GM18499 (cell line): ENCODE measurements at regions not wholly inside any gene's neighbourhood (a gene's known extent, or its start where the extent isn't known, plus 50 kb on each side); places are given as distances from the start of the nearest gene placed in this dataset.
"Not testable (repeated sequence)": the region's sequence is repeated elsewhere in the genome, so short reads cannot be mapped to it uniquely, and the experiment has no call there.

ENCODE experiments used
- ATAC-seq: cut with Tn5 transposase; IDR thresholded peaks from one replicate; pipeline ENCODE4 v1.9.1; 2021; ENCODE audit warnings: moderate number of reproducible peaks; ENCODE audit not compliant: insufficient read depth, unreplicated experiment

GRCh38 chr6:14891820-14892375, 354.0 kb upstream of the JARID2 start:
- ATAC-seq = not testable (repeated sequence)

DNA sequence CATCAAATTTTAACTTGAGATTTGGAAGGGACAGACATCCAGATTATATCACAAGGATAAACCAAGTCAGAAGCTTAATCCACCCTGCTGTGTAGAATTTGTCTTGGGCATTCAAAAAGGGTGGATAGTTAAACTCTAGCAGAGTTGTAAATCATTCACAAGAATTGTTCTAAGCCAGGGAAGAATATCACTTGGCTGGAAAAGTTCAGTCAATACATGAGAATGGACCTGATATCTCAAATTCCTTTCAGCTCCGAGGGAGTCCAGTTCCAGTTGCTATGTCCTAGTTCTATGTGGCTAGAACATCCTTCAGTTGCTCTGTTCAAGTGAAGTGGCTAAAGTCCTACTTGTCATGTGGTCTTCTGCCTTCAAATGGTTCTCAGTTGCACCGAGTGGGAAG, 351.8 kb upstream of the JARID2 start:
- no peak for ATAC-seq

DNA sequence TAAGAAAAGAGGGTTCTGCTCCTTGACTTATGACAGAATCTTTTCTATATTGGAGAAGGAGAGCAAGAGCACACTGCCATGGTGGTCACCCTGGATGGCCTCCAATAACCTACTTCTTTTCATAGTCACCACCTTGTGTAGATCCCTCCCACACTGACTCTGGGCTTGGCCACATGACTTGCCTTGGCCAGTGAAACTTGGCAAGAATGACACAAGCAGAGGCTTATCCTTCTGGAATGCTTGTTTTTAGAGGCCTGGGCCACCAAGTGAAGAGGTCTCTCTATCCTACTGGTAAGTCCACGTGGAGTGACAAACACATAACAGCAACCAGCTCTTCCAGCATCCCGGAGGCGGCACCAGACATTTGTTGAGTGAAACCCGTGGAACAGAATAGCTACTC, 349.4 kb upstream of the JARID2 start:
- no peak for ATAC-seq

DNA sequence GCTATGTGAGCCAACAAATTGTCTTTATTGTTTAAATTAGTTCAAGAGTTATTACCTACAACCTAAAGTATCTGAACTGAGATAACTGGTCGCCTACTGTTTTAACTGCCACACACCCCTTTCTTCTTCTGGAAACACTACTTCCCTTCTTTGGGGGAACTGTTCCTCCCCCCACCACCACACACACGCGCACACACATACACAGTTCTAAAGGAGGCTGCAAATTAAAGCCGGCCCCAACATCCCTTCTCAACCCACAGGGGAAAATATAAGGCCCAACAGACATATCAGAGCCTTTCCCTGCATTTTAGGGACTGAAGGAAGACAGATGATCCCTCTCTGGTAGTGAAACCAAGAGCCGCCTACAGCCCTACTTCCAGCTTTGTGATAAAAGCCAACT, 348.0 kb upstream of the JARID2 start:
- no peak for ATAC-seq

GRCh38 chr6:14899441-14899840, 346.4 kb upstream of the JARID2 start:
- not testable (repeated sequence) for ATAC-seq

DNA sequence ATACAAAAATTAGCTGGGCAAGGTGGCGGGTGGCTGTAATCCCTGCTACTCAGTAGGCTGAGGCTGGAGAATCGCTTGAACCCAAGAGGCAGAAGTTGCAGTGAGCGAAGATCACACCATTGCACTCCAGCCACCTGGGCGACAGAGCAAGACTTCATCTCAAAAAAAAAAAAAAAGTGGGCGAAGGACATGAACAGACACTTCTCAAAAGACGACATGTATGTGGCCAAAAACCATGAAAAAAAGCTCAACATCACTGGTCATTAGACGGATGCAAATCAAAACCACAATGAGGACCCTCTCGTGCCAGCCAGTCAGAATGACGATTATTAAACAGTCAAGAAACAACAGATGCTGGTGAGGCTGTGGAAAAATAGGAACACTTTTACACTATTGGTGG, 344.9 kb upstream of the JARID2 start:
- ATAC-seq = no peak

- no peak for ATAC-seq
These were observed 342.5 kb upstream of the JARID2 start for GRCh38 chr6:14903176-14904038.

- ATAC-seq = no peak
These were observed 340.7 kb upstream of the JARID2 start for GRCh38 chr6:14905201-14905600.

DNA sequence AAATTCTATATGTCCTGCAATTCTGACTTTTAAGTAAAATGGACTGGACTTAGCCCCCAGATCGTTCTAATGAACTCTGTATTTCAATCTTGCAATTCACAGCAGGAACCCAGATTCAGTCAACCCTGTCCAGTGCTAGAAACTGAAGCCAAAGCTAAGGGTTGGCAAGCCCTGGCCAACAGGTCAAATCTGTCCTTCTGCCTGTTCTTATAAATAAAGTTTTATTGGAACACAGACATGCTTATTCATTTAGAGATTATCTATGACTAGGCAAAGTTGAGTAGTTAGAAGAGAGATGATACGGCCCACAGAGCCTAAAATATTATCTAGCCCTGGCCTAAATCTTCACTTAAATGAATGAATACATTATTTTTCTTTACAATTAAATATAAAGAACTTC, 339.2 kb upstream of the JARID2 start:
- ATAC-seq = no peak

- ATAC-seq = peak; percentile 61
These were observed 334.9 kb upstream of the JARID2 start for GRCh38 chr6:14910692-14911547.

GRCh38 chr6:14912226-14912625, 333.6 kb upstream of the JARID2 start:
- no peak for ATAC-seq

DNA sequence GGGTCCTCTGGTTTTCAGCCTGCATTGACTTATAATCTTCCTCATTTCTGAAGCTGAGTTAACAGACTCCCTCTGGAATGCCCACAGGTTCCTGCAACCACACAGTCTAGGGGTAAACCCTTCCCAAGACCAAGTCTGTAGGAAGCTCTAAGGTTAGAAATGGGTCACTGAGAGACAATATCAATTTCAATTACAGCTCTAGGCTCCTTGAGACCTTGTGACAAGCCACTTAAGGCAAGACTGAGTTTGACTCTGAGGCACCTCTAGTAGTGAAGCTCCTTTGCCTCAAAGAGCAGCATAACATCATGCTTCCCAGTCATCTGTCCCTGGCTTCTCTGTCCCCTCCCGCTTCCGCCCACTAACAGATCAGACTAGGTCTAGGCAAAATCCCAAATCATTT, 333.2 kb upstream of the JARID2 start:
- ATAC-seq = no peak

- ATAC-seq = no peak
These were observed 331.9 kb upstream of the JARID2 start for GRCh38 chr6:14913931-14914330.

DNA sequence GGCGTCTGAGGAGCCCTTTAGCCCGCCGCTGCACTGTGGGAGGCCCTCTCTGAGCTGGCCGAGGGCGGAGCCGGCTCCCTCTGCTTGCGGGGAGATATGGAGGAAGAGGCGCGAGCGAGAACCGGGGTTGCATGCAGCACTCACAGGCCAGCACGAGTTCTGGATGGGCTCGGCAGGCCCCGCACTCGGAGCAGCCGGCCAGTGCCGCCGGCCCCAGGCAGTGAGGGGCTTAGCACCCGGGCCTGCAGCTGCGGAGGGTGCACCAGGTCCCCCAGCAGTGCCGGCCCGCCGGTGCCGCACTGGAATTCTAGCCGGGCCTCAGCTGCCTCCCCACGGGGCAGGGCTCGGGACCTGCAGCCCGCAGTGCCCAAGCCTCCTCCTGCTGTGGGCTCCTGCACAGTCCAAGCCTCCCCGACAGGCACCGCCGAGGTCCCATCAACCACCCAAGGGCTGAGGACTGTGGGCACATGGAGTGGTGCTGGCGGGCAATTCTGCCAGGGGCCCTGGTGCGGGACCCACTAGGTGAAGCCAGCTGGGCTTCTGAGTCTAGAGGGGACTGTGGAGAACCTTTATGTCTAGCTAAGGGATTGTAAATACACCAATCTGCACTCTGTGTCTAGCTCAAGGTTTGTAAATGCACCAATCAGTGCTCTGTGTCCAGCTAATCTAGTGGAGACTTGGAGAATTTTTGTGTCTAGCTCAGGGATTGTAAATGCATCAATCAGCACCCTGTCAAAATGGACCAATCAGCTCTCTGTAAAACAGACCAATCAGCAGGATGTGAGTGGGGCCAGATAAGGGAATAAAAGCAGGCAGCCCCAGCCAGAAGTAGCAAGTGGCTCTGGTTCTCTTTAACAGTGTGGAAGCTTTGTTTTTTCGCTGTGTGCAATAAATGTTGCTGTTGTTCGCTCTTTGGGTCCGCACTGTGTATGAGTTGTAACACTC, 329.7 kb upstream of the JARID2 start:
- ATAC-seq = no peak

DNA sequence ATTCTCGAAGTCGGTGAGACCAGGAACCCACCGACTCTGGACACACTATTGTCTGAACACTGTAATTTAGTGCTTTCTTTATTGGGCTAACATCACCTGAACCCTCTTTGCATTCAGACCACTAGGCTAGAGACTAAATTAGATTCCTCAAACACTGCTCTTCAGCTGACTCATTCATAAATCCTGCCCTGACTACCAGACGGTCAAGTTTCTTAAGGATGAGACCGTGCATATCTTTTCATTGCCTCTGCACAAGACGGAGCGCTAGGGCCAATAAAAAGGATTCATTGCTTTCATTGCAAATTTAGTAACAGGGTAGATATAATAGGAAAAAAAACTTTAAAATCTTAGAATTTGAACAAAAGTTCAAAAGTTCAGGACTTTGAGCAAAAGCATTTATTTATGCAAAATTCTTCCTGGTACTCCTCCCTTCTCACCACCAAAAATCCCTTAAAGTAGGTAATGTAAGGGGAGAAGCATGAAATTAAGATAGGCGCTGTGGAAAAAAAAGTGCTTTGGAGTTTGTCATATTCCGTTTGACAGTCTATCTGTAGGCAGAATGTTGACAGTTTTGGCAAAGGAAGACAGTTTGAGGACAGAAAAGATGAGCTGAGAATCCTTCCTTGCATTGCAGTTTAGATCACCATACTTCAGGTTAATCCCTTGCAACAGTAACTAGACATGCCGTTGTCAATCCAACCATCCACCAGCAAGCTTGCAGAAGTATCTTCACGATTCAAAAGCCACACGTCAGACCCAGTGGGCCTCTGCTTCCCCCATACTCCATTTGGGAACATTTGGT, 328.6 kb upstream of the JARID2 start:
- no peak for ATAC-seq

DNA sequence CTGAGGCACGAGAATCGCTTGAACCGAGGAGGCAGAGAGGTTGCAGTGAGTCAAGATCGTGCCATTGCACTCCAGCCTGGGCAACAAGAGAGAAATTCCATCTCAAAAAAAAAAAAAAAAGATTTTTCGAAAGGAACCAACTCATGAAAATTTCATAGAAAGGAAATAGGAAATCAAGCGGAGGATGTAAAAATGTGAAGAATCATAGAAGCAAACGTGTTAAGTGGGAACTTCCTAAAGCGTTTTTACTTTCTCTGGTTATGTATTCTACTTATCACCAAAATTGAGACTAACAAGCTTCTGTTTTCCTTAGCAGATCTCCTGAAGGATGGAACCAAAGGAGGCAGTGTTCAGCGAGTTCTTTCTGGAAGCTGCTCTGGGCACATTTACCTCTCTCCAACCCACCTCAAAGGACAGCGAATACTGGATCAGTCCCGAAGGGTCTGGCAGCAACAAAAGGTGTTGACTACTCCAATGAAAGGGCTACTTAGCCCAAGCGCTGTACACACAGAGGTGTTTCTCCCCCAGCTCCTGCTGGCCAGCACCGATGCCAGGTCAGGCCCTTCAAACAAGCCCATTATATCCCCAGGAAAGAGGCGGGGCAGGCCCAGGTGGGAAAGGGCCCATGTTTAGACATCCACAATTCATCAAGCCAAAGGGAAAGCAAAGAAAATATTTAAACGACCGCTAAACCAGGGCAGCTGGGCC, 327.5 kb upstream of the JARID2 start:
- ATAC-seq = no peak

DNA sequence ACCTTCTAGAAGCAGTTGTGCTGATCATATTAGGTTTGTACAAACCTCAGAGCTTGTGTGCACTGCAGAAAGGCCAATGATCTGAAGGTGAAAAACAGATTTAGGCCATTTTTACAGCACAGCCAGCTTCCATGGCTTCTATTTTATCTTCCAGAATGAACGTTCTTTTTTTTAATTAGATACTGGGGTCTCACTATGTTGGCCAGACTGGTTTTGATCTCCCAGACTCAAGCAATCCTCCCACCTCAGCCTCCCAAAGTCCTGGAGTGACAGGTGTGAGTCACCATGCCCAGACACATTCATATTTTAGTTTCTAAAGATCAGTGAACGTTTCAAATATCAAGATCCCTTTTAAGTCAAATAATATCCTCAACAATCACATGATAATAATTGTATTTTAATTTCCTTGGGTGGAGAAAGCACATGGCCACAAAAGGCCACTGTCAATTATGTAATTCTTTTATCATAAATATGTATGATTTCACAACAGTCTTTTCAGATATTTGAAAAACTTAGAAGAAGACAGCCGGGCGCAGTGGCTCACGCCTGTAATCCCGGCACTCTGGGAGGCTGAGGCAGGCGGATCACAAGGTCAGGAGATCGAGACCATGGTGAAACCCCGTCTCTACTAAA, 326.7 kb upstream of the JARID2 start:
- no peak for ATAC-seq

DNA sequence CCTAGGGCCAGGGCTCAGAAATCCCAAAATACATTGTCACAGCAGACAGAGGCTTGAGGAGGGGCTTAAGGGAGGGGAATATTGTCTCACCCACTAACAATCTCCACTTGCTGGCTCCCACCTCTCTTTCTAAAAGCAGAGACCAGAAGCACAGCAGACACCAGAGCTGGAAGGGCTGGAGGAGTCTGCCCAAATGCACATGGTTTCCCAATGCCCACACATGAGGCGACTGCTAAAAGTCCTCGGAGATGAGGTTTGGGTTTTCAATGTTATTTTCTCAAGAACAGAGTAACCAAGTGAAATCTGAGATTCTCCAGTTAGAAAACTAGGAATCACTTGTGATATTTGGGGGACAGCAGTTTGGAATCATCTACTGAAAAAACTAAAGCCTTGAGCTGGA, 325.6 kb upstream of the JARID2 start:
- no peak for ATAC-seq
